ENCODE measurements at regions not wholly inside any gene's neighbourhood (a gene's known extent, or its start where the extent isn't known, plus 50 kb on each side); places are given as distances from the start of the nearest gene placed in this dataset.

DNA sequence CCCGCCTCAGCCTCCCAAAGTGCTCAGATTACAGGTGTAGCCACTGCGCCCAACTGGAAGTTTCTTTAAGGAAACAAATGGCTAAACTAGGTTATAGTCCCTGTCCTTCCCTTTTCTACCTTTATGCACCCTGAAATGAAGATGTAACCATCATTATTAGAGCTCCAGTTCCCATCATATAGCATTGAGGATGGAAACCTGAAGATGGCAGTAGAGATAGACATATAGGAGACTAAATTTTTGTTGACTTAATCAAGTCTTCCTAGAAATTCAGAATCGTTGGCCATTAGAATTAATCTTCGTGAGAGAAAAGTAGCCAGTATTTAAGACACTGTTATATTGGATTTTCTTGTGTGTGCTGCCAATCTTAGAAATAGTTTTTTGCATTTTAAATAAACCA is 1016.3 kb upstream of the NCAM2 start:
- no peak for TF ChIP-seq TBP (optimal IDR thresholded peaks at IDR 0.05; ENCODE audit: low read depth, low read length)
- no peak for TF ChIP-seq HNRNPL (IDR thresholded peaks at IDR 0.05; ENCODE audit: low read depth, low read length)

Data from K562 (cell line).